ENCODE measurements at regions not wholly inside any gene's neighbourhood (a gene's known extent, or its start where the extent isn't known, plus 50 kb on each side); places are given as distances from the start of the nearest gene placed in this dataset.

DNA sequence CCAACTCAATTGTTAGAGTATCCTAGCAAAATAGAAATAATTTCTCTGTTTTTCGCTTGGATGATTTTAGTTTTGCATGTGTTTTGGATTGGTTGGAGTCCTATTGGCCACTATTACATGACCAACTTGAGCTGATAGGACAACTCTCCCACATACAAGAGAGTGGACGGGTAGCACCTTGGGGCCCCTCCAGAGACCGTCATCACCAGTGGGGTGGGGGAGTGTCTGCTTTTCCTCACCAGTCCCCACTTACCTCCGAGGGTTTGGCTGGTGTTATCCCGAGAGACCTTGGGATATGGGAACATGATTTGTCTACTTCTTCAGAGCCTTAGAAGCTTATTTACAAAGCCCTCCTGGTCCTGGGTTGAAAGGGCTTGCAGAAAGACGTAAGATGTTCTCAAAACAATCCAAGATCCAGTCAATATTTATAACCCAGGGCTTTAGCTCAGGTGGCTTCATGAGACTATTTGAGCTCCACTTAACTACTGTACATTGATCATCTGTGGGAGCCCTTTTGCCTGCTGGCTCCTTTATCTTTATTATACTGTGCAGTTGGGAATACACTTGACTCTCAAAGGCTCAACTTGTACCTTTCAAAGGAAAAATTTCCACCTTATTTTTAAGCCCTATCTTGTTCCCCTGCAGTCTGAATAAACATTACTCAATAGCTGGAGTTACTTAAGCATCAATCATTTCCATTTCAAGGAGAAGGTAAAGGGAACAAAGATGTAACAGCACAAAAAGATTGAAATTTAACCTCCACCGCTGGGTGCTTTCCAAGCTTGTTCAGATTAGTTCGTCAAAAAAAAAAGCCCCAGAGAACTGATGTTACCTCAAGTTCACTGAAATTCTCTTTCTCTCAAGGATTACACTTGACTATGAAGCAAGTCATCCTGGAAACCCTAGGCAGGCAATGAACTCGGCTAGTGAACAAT is 119.7 kb downstream of the WDR11 start:
- TF ChIP-seq, protein P1, sequence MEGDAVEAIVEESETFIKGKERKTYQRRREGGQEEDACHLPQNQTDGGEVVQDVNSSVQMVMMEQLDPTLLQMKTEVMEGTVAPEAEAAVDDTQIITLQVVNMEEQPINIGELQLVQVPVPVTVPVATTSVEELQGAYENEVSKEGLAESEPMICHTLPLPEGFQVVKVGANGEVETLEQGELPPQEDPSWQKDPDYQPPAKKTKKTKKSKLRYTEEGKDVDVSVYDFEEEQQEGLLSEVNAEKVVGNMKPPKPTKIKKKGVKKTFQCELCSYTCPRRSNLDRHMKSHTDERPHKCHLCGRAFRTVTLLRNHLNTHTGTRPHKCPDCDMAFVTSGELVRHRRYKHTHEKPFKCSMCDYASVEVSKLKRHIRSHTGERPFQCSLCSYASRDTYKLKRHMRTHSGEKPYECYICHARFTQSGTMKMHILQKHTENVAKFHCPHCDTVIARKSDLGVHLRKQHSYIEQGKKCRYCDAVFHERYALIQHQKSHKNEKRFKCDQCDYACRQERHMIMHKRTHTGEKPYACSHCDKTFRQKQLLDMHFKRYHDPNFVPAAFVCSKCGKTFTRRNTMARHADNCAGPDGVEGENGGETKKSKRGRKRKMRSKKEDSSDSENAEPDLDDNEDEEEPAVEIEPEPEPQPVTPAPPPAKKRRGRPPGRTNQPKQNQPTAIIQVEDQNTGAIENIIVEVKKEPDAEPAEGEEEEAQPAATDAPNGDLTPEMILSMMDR (IDR thresholded peaks at IDR 0.05; ENCODE audit: low read depth, low read length) = no peak
- DNase-seq (ENCODE audit: low read depth in 2 of 2) = no peak
- H3K4me3 ChIP-seq (replicated peaks in 1 of 2; ENCODE audit: low read depth in 2 of 2, low read length in 2 of 2) = no peak overlapping the region

DNA sequence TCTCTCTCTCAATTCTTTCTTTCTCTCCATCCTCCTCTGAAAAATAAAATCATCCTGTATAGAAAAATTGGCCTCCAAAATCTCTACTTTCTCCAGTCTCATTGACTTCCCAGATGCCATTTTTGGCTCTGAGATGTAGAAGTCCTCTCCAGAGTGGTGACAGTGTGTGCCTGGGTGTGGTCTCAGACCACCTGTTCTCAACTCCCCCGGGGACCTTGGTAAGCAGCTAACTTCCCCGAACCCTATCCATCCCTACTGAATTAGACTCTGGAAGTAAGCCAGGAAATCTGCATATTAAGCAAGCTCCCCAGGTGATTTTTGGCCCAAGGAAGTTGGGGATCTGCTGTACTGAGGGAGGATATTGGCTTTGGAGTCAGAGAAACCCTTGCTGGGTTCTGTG is 120.5 kb downstream of the WDR11 start:
- no peak overlapping the region for H3K4me3 ChIP-seq (replicated peaks in 1 of 2; ENCODE audit: low read depth in 2 of 2, low read length in 2 of 2)
- TF ChIP-seq, protein P1 (IDR thresholded peaks at IDR 0.05; ENCODE audit: low read depth, low read length) = no peak
- no peak for DNase-seq (ENCODE audit: low read depth in 2 of 2)

DNA sequence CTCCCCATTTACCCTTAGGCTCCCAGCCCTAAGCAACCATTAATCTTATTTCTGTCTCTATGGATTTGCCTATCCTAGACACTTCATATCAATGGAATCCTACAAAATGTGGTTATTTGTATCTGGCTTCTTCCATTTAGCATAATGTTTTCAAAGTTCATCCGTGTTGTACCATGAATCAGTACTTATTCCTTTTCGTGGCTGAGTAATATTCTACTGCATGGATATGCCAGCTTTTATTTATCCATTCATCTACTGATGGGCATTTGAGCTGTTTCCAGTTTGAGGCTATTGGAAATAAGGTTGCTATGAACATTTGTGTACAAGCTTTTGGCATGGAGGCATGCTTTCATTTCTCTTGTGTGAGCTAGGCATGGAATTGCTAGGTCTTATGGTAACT is 121.1 kb downstream of the WDR11 start:
- no peak overlapping the region for H3K4me3 ChIP-seq (replicated peaks in 1 of 2; ENCODE audit: low read depth in 2 of 2, low read length in 2 of 2)
- TF ChIP-seq, protein P1 (IDR thresholded peaks at IDR 0.05; ENCODE audit: low read depth, low read length) = no peak
- no peak for DNase-seq (ENCODE audit: low read depth in 2 of 2)

DNA sequence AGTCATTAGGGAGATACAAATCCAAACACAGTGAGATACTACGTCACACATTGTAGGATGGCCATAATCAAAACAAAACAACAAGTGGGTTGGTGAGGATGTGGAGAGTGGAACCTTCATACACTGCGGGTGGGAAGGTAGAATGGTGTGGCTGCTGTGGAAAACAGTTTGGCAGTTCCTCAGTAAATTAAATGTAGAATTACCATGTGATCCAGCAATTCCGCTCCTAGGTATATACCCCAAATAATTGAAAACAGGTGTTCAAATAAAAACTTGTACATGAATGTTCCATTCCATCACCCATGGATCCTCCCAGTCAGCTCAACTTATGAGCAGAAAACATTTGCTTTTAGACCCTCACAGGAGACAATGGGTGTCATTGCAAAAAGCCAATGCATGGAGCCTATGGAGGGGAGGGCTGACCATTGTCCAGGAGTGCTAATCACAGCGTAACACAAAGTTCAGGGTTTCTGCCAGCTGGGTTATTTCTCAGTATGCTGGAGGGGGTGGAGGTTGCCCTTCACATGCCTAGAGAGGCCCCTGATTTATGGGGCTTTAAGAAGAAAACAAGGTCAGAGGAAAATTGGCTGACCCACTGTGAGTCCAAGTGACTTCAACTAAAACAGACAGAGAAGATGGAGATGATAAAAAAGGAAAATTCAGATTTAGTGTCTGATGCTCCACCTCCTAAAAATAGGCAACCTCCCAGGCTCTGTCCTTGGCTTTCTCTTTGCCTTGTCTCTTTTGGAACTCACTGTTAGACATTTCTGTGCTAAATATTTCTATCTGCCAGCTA is 124.1 kb downstream of the WDR11 start:
- TF ChIP-seq, protein P1 (IDR thresholded peaks at IDR 0.05; ENCODE audit: low read depth, low read length) = no peak
- H3K4me3 ChIP-seq (replicated peaks in 1 of 2; ENCODE audit: low read depth in 2 of 2, low read length in 2 of 2) = no peak overlapping the region
- no peak for DNase-seq (ENCODE audit: low read depth in 2 of 2)

DNA sequence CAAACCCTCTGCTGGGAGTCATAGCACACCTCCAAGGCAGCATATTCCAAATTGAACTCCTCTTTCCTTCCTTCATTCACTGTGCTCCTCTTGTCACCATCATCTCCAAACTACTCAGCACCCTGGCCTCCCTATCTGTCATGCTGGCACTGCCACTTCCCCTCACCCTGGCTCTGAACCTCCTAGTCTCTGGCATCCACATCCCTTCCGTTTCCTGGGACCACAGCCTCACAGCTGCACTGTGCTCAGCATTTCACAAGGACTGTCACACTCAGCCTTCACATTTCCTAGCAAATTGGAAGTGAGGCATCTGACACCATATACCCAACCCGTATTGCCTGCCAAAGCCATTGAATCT is 124.7 kb downstream of the WDR11 start:
- DNase-seq (ENCODE audit: low read depth in 2 of 2) = no peak
- TF ChIP-seq, protein P1 (IDR thresholded peaks at IDR 0.05; ENCODE audit: low read depth, low read length) = no peak
- no peak overlapping the region for H3K4me3 ChIP-seq (replicated peaks in 1 of 2; ENCODE audit: low read depth in 2 of 2, low read length in 2 of 2)

DNA sequence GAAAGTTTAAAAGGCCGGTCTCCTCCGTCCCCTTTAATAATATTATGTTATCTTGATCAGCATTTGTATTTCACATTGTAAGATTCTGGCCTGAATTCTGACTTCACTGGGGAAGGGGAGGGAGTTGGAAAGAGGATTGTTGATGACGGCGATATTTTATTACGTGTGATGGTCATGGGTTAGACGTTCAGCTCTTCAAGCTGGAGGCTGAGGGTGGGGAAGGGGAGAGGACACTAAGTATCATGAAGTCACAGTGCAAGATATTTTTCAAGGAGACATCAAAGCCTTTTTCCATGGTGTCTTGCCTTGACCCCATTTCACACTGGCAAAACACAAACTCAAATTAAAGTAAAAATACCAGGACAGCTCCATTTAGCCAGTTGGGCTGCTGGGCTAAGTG is 126.7 kb downstream of the WDR11 start:
- TF ChIP-seq, protein P1 (IDR thresholded peaks at IDR 0.05; ENCODE audit: low read depth, low read length) = no peak
- no peak for DNase-seq (ENCODE audit: low read depth in 2 of 2)

More for the DNA sequence above, 126.7 kb downstream of the WDR11 start:
- no peak overlapping the region for H3K4me3 ChIP-seq (replicated peaks in 1 of 2; ENCODE audit: low read depth in 2 of 2, low read length in 2 of 2)

Measured in cardiac fibroblast (primary cell).